Activated CD4-positive, CD25-positive, alpha-beta regulatory T cell (primary cell): ENCODE measurements at regions not wholly inside any gene's neighbourhood (a gene's known extent, or its start where the extent isn't known, plus 50 kb on each side); places are given as distances from the start of the nearest gene placed in this dataset.

Experiments used
- DNase-seq, 4 experiments: peaks; one replicate each; lab custom pipeline; 2025; lab: John Stamatoyannopoulos, UW

- no peak for DNase-seq
Measured at GRCh38 chr6:6781873-6782227, 193.3 kb downstream of the LY86 start.

GRCh38 chr6:6783721-6784120, 195.2 kb downstream of the LY86 start:
- no peak for DNase-seq

GRCh38 chr6:6784514-6785162, 196.1 kb downstream of the LY86 start:
- no peak for DNase-seq

GRCh38 chr6:6785163-6785521, 196.6 kb downstream of the LY86 start:
- no peak for DNase-seq

- DNase-seq = no peak
Measured at GRCh38 chr6:6788394-6789032, 200.0 kb downstream of the LY86 start.

GRCh38 chr6:6790393-6790792, 201.9 kb downstream of the LY86 start:
- no peak for DNase-seq

GRCh38 chr6:6790891-6791290, 202.4 kb downstream of the LY86 start:
- DNase-seq = no peak

GRCh38 chr6:6793388-6794250, 205.1 kb downstream of the LY86 start:
- no peak for DNase-seq

- DNase-seq = no peak
Measured at GRCh38 chr6:6795393-6795792, 206.9 kb downstream of the LY86 start.

GRCh38 chr6:6796818-6797217, 208.3 kb downstream of the LY86 start:
- no peak for DNase-seq

GRCh38 chr6:6798448-6798860, 209.9 kb downstream of the LY86 start:
- DNase-seq = no peak

- DNase-seq = no peak
Measured at GRCh38 chr6:6801005-6801335, 212.4 kb downstream of the LY86 start.

GRCh38 chr6:6801635-6802218, 213.2 kb downstream of the LY86 start:
- no peak for DNase-seq

GRCh38 chr6:6803180-6803977, 214.9 kb downstream of the LY86 start:
- DNase-seq = no peak

GRCh38 chr6:6804843-6805615, 216.5 kb downstream of the LY86 start:
- DNase-seq = no peak

GRCh38 chr6:6806844-6807518, 218.5 kb downstream of the LY86 start:
- DNase-seq = no peak

- DNase-seq = no peak
Measured at GRCh38 chr6:6808343-6808742, 219.8 kb downstream of the LY86 start.

- DNase-seq = no peak
Measured at GRCh38 chr6:6808915-6809314, 220.4 kb downstream of the LY86 start.

GRCh38 chr6:6810727-6811126, 222.2 kb downstream of the LY86 start:
- no peak for DNase-seq

- DNase-seq = no peak
Measured at GRCh38 chr6:6811128-6812009, 222.8 kb downstream of the LY86 start.
